ENCODE measurements at regions not wholly inside any gene's neighbourhood (a gene's known extent, or its start where the extent isn't known, plus 50 kb on each side); places are given as distances from the start of the nearest gene placed in this dataset.

DNA sequence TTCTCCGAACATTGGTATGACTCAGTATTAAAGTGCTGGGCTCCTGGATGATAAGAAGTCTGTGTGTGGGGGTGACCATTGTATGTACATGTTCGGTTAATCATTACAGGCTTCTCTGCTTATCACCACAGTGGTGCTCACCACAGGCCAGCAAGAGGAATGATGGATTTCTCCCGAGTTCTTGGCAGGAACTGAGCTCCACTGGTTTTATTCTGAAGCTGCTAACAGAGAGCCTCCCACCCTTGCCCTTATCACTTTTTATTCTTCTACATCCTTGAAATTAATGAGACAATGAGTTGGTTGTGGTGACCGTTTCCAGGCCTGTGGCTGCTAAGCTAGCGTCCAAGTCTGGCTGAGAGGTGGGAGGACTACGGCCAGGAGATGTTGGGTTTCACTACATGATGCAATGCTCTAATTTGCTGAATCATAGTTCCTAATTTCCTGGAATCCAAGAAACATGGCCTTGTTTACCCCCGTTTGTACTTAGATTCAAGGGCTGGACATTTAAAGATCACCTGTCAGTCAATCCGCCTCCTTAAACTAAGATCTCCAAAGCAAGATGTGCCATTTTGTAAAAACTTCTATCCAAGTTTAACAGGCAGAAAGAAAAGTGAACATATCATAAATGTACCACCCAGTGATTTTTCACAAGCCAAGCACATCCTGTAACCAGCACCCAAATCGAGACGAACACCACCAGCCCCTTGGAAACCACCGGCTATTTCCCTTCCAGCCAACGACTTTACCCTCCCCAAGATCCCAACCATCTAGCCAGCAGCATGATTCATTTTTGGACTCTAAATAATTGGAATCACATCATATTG, 172.5 kb downstream of the FOXA2 start:
- Histone ChIP-seq H3K27me3 (ENCODE audit: low read length) (no peaks in the 10 kb centered on the region), H2AFZ (ENCODE audit: low read length) (no peak overlapping the region), H3K9ac (ENCODE audit: low read length) (no peak overlapping the region), H3K27ac (ENCODE audit: low read length) (no peak overlapping the region), H4K20me1 (ENCODE audit: low read length) (no peaks in the 10 kb centered on the region), H3K4me2 (ENCODE audit: low read length) (no peak overlapping the region), H3K4me1 (ENCODE audit: insufficient read depth, low read length) (0 out of 2 replicates have a peak, but pooled peaks cover 3% of the 10 kb centered on the region), H3K9me2 (replicated peaks; ENCODE audit: low read length) (no peaks in the 10 kb centered on the region), H3K79me2 (ENCODE audit: low read length) (no peaks in the 10 kb centered on the region), H3K4me3 (ENCODE audit: low read length) (no peak overlapping the region), H3F3A (ENCODE audit: low read length, unreplicated experiment) (no peaks in the 10 kb centered on the region), H3K36me3 (ENCODE audit: low read depth, low read length) (no peaks in the 10 kb centered on the region), H3K9me3 (ENCODE audit: low read length) (no peaks in the 10 kb centered on the region)
- DNase-seq (no peak), ATAC-seq (no peak)
- TF ChIP-seq EZH2 (IDR thresholded peaks at IDR 0.05; ENCODE audit: low read length, unreplicated experiment) (no peak), EZH2phosphoT487 (IDR thresholded peaks at IDR 0.05; ENCODE audit: borderline replicate concordance, low read length) (no peak)
- TF ChIP-seq, protein P1, sequence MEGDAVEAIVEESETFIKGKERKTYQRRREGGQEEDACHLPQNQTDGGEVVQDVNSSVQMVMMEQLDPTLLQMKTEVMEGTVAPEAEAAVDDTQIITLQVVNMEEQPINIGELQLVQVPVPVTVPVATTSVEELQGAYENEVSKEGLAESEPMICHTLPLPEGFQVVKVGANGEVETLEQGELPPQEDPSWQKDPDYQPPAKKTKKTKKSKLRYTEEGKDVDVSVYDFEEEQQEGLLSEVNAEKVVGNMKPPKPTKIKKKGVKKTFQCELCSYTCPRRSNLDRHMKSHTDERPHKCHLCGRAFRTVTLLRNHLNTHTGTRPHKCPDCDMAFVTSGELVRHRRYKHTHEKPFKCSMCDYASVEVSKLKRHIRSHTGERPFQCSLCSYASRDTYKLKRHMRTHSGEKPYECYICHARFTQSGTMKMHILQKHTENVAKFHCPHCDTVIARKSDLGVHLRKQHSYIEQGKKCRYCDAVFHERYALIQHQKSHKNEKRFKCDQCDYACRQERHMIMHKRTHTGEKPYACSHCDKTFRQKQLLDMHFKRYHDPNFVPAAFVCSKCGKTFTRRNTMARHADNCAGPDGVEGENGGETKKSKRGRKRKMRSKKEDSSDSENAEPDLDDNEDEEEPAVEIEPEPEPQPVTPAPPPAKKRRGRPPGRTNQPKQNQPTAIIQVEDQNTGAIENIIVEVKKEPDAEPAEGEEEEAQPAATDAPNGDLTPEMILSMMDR (conservative IDR thresholded peaks at IDR 0.05; ENCODE audit: low read depth, low read length), result no peak
- BruUV-seq (replicated peaks), result no TSS peak
- POLR2A ChIA-PET (ENCODE audit: unreplicated experiment), result no interaction called here
- CTCF ChIA-PET, result no interaction called here
- intact Hi-C loops (cut with micrococcal nuclease), result no loop called here

DNA sequence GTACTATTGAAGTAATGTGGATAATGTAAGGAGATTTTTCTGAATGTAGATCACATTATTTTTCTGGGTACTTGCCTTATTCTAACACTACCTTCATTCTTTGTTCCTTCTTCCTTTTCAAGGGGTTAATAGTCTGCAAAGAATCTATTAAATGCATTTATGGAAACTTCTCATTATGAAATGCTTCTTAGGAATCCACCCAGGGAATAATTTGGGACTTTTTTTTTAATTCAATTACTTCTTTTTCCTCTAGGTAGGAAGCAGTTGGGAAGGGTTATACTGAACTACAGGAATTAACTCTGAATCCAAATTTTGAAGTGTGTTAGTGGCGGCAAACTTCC, 173.1 kb downstream of the FOXA2 start:
- intact Hi-C loops (cut with micrococcal nuclease), result no loop called here
- POLR2A ChIA-PET (ENCODE audit: unreplicated experiment), result no interaction called here
- Histone ChIP-seq H4K20me1 (ENCODE audit: low read length) (no peaks in the 10 kb centered on the region), H3K9me2 (replicated peaks; ENCODE audit: low read length) (no peaks in the 10 kb centered on the region), H2AFZ (ENCODE audit: low read length) (no peak overlapping the region), H3K36me3 (ENCODE audit: low read depth, low read length) (no peaks in the 10 kb centered on the region), H3K9ac (ENCODE audit: low read length) (no peak overlapping the region), H3F3A (ENCODE audit: low read length, unreplicated experiment) (no peaks in the 10 kb centered on the region), H3K27ac (ENCODE audit: low read length) (no peak overlapping the region), H3K4me3 (ENCODE audit: low read length) (no peak overlapping the region), H3K79me2 (ENCODE audit: low read length) (no peaks in the 10 kb centered on the region), H3K27me3 (ENCODE audit: low read length) (no peaks in the 10 kb centered on the region), H3K9me3 (ENCODE audit: low read length) (no peaks in the 10 kb centered on the region), H3K4me2 (ENCODE audit: low read length) (no peak overlapping the region), H3K4me1 (ENCODE audit: insufficient read depth, low read length) (0 out of 2 replicates have a peak, but pooled peaks cover 3% of the 10 kb centered on the region)
- BruUV-seq (replicated peaks), result no TSS peak
- TF ChIP-seq EZH2 (IDR thresholded peaks at IDR 0.05; ENCODE audit: low read length, unreplicated experiment) (no peak), EZH2phosphoT487 (IDR thresholded peaks at IDR 0.05; ENCODE audit: borderline replicate concordance, low read length) (no peak)
- TF ChIP-seq, protein P1 (conservative IDR thresholded peaks at IDR 0.05; ENCODE audit: low read depth, low read length), result no peak
- ATAC-seq (no peak), DNase-seq (no peak)
- CTCF ChIA-PET, result no interaction called here

DNA sequence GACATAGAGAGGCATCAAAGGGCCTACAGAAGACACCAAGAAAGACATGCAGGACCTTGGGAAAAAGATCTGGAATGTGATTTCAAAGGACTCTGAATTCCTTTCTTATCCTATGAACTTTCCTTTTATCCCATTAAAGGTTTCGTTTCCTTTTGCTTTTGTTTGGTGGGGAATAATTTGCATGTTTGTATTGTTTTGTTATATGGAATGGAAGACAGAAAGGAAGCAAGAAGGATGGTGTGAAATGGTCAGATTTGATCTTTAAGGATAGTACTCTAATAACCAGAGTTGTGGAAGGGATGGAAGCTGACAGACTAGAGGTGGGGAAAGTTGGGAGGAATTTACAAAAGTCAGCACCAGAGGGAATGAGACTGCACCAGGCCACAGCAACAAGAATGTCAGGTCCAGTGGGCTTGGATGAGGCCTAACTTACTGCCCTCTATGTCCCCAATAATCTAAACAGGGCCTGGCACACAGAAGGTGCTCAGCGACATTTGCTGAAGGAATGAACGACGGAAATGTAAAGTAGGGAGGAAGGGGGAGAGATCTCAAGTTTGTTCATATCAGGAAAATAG, 173.7 kb downstream of the FOXA2 start:
- Histone ChIP-seq H3K9me3 (ENCODE audit: low read length) (no peaks in the 10 kb centered on the region), H3K4me2 (ENCODE audit: low read length) (no peak overlapping the region), H3K4me3 (ENCODE audit: low read length) (no peak overlapping the region), H3K79me2 (ENCODE audit: low read length) (no peaks in the 10 kb centered on the region), H3K27me3 (ENCODE audit: low read length) (no peaks in the 10 kb centered on the region), H3K27ac (ENCODE audit: low read length) (no peak overlapping the region), H2AFZ (ENCODE audit: low read length) (no peak overlapping the region), H3K36me3 (ENCODE audit: low read depth, low read length) (no peaks in the 10 kb centered on the region), H4K20me1 (ENCODE audit: low read length) (no peaks in the 10 kb centered on the region), H3K9me2 (replicated peaks; ENCODE audit: low read length) (no peaks in the 10 kb centered on the region), H3K9ac (ENCODE audit: low read length) (no peak overlapping the region), H3K4me1 (ENCODE audit: insufficient read depth, low read length) (0 out of 2 replicates have a peak, but pooled peaks cover 3% of the 10 kb centered on the region), H3F3A (ENCODE audit: low read length, unreplicated experiment) (no peaks in the 10 kb centered on the region)
- TF ChIP-seq EZH2 (IDR thresholded peaks at IDR 0.05; ENCODE audit: low read length, unreplicated experiment) (no peak), EZH2phosphoT487 (IDR thresholded peaks at IDR 0.05; ENCODE audit: borderline replicate concordance, low read length) (no peak)
- TF ChIP-seq, protein P1 (conservative IDR thresholded peaks at IDR 0.05; ENCODE audit: low read depth, low read length), result no peak
- CTCF ChIA-PET, result no interaction called here
- no TSS peak for BruUV-seq (replicated peaks)
- POLR2A ChIA-PET (ENCODE audit: unreplicated experiment), result no interaction called here
- DNase-seq, result no peak
- intact Hi-C loops (cut with micrococcal nuclease), result no loop called here
- ATAC-seq, result no peak

All from PC-3 (cell line).